Adipocyte (in vitro differentiated cells): ENCODE measurements at regions not wholly inside any gene's neighbourhood (a gene's known extent, or its start where the extent isn't known, plus 50 kb on each side); places are given as distances from the start of the nearest gene placed in this dataset.

ENCODE experiments used
- DNase-seq: peaks from one replicate; pipeline ENCODE4 v3.0.0-alpha.2; 2015; ENCODE audit warnings: low read depth
- H3K27me3 ChIP-seq: replicated peaks from 2 replicates; pipeline ENCODE4 v1.7.0; 2013; ENCODE audit warnings: mild to moderate bottlenecking, low read length, moderate library complexity; ENCODE audit not compliant: control insufficient read depth, insufficient read depth
- H3K36me3 ChIP-seq: 2 replicates; pipeline ENCODE4 v1.7.0; 2013; ENCODE audit warnings: low read length, mild to moderate bottlenecking, moderate library complexity; ENCODE audit not compliant: control insufficient read depth, insufficient read depth, severe bottlenecking
- H3K4me1 ChIP-seq: 2 replicates; pipeline ENCODE4 v1.7.0; 2013; ENCODE audit warnings: mild to moderate bottlenecking, low read length, moderate library complexity; ENCODE audit not compliant: control insufficient read depth, insufficient read depth
- H3K4me3 ChIP-seq: 2 replicates; pipeline ENCODE4 v1.7.0; 2013; ENCODE audit warnings: mild to moderate bottlenecking, low read length, moderate library complexity
- H3K9ac ChIP-seq: 2 replicates; pipeline ENCODE4 v1.7.0; 2013; ENCODE audit warnings: mild to moderate bottlenecking, low read length, moderate library complexity
- H3K9me3 ChIP-seq: 2 replicates; pipeline ENCODE4 v1.7.0; 2013; ENCODE audit warnings: mild to moderate bottlenecking, low read length, moderate library complexity; ENCODE audit not compliant: control insufficient read depth

DNA sequence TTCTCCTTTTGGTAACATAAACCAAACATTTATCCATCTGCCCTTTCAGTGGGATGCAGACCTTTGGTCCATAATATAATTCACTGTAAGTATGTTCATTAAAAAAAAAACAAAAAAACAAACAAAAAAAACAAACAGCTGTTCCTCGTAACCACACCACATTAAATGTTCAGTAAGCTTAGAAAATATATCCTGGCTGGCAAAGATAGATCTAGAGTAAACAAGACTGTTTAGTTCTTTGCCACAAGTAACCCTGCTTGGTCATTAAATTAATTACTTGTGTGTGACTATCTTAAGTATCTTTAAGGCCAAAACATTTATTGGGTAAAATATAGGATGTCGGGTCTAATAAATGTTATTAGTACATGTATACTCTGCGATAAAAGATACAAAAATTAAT is 1717.1 kb downstream of the EFNA5 start:
- no peaks in the 10 kb centered on the region for H3K36me3 ChIP-seq
- no peak overlapping the region for H3K9ac ChIP-seq
- no peaks in the 10 kb centered on the region for H3K9me3 ChIP-seq
- H3K4me1 ChIP-seq, result peaks cover 6% of the 10 kb centered on the region
- no peak for DNase-seq
- no peak overlapping the region for H3K4me3 ChIP-seq
- H3K27me3 ChIP-seq, result no peaks in the 10 kb centered on the region

DNA sequence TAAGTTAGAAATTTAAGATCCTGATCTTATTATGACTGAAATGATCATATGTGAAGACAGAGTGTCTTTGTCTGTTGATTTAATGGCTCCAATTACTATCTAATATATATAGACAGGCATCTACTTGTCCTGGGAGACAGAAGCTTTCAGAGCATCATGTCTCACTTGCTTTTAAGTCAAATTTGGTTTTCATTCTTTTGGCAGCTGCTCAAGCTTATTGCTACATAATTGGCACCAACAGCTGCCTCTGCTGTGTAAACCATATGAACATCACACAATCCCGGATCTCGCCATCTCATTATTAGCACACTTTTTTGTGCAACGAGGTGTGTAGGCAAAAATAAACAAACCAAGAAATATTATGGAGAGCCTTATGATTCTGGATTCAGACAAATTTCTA is 1717.9 kb downstream of the EFNA5 start:
- Histone ChIP-seq H3K4me3 (no peak overlapping the region), H3K9ac (no peak overlapping the region), H3K27me3 (no peaks in the 10 kb centered on the region), H3K36me3 (no peaks in the 10 kb centered on the region), H3K4me1 (peaks cover 6% of the 10 kb centered on the region), H3K9me3 (no peaks in the 10 kb centered on the region)
- DNase-seq, result peak; percentile 64

DNA sequence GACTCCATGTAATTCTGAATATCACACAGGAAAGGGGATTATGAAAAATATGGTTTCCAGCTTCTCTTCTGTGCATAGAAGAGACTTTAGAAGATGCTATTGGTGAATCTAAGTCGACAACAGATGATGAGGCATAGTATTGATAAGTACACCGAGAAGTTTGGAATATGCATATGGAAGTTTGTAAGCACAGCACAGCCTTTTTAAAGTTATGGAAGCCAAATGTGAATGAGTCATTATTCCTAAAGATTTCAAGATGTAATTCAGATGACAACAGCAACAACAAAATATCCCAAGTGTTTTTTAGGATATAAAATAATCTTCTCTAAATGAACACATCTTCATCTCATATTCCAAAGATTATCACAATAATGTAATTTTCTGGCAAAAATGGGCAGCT is 1723.3 kb downstream of the EFNA5 start:
- Histone ChIP-seq H3K9ac (no peak overlapping the region), H3K4me3 (no peak overlapping the region), H3K36me3 (no peaks in the 10 kb centered on the region), H3K27me3 (no peaks in the 10 kb centered on the region), H3K9me3 (no peaks in the 10 kb centered on the region), H3K4me1 (no peaks in the 10 kb centered on the region)
- DNase-seq, result no peak

DNA sequence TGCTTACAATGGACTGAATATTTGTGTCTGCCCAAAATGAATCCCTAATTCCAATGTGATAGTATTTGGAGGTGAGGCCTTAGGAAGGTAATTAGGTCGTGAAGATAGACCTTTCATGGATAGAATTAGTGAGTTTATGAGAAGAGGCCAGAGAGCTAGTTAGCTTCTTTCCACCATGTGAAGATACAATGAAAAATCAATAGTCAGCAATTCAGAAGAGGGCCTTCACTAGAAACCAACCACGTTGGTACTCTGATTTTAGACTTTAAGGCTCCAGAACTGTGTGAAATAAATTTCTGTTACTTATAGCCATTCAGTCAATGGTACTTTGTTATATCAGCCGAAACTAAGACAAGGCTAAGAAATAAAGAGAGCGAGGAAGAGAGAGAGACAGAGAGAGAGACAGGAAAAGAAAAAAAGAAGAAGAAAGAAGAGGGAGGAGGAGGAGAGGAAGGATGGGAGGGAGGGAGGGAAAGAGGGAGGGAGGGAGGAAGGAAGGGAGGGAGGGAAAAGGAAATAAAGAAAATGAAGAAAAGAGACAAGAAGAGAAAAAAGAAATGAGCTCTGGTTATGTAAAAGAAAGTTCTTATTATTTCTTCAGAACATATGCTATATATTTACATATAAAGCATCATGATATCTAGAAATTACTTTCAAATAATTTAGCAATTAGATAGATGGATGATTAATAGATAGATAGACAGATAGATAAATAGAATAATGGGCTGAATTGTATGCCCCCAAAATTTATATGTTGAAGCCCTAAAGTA is 1725.3 kb downstream of the EFNA5 start:
- H3K4me3 ChIP-seq, result no peak overlapping the region
- DNase-seq, result no peak
- H3K27me3 ChIP-seq, result no peaks in the 10 kb centered on the region
- no peaks in the 10 kb centered on the region for H3K4me1 ChIP-seq
- no peaks in the 10 kb centered on the region for H3K9me3 ChIP-seq
- H3K9ac ChIP-seq, result no peak overlapping the region
- H3K36me3 ChIP-seq, result no peaks in the 10 kb centered on the region

DNA sequence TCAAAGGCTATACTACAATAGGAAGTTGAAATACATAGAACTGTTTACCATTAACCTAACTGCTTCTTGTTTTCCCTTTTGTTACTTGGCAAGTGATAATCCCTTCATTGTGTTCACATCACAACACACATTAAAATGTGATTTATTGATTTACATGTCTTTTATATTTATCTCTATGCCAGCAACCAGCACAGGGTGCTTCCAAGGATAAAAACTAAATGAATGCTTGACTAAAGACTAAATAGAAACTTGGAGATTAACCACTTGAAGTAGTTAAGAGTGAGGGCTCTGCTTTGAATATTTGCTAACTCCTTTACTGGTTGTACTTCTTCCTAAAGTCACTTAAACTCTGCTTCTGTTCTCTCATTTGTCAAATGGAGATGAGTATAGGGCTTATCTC is 1730.6 kb downstream of the EFNA5 start:
- no peak for DNase-seq
- no peak overlapping the region for H3K4me3 ChIP-seq
- no peaks in the 10 kb centered on the region for H3K4me1 ChIP-seq
- H3K9ac ChIP-seq, result no peak overlapping the region
- H3K9me3 ChIP-seq, result peaks cover 11% of the 10 kb centered on the region
- no peaks in the 10 kb centered on the region for H3K36me3 ChIP-seq
- no peaks in the 10 kb centered on the region for H3K27me3 ChIP-seq

DNA sequence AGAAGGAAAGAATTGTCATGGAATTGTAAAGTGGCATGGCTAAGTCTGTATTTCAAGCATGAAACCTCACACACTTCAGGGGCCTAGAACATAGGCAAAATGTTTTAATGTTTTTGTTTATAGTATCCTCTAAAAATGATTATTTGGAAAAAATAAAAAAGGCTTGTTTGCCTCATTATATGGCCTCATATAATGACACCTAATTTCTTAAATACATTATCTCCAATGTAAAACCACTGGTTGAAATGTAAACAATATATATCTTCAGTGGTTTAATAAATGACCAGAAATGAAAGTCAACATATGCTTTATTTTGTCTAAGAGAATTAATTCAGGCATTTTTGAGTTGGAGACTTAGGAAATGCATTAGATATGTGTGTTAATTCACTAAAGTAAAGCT is 1736.6 kb downstream of the EFNA5 start:
- Histone ChIP-seq H3K36me3 (no peaks in the 10 kb centered on the region), H3K9me3 (peaks cover 11% of the 10 kb centered on the region), H3K9ac (no peak overlapping the region), H3K4me1 (peaks cover 27% of the 10 kb centered on the region), H3K4me3 (no peak overlapping the region), H3K27me3 (no peaks in the 10 kb centered on the region)
- DNase-seq, result no peak

DNA sequence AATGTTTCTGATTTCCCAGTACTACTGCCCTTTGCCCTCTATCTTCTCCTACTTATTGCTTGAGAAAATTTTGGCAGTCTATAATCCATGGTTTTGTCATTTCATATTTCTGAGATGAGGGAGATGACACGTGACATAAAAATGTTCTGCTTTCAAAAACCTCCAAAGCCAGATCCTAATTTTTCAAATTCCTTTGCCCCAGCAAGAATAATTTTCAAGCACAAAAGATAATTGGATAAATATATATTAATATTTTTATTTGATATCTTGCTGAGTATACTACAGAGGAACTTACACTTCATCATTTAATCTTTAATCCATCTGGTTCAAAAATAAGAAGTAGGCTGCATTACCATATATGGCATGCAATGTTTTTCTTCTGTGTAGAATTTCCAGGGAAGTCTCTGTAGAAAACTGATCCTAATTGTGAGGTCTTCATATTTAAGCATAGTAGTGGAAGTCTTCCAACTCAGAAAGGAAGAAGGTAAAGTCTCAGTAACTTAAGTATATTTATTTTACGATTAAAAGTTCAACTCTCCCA is 1738.8 kb downstream of the EFNA5 start:
- DNase-seq, result peak; percentile 68

DNA sequence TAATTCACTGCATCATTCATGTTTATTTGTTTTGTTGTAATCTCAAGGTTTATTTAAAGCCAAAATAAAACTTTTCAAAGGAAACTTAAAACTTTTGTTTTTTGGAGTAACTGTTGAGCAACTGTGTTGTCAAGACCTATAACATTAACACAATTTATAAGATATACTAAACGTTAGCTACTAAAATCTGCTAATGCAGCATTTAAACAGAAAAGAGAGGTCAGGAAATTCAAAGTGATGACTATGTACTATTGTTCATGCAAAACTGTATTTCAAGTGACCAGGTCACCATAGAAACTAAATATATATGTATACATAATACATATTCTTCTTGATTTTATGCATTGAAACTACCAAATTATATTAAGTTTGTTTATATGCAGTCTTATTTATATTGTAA is 1740.9 kb downstream of the EFNA5 start:
- no peak for DNase-seq
- Histone ChIP-seq H3K9ac (no peak overlapping the region), H3K36me3 (no peaks in the 10 kb centered on the region), H3K4me1 (peaks cover 42% of the 10 kb centered on the region), H3K27me3 (no peaks in the 10 kb centered on the region), H3K4me3 (no peak overlapping the region), H3K9me3 (no peaks in the 10 kb centered on the region)

More for the DNA sequence above, 1738.8 kb downstream of the EFNA5 start:
- Histone ChIP-seq H3K36me3 (no peaks in the 10 kb centered on the region), H3K4me1 (peaks cover 31% of the 10 kb centered on the region), H3K9me3 (no peaks in the 10 kb centered on the region), H3K9ac (peak overlapping the region; percentile 70), H3K27me3 (no peaks in the 10 kb centered on the region), H3K4me3 (peak overlapping the region; percentile 17)

DNA sequence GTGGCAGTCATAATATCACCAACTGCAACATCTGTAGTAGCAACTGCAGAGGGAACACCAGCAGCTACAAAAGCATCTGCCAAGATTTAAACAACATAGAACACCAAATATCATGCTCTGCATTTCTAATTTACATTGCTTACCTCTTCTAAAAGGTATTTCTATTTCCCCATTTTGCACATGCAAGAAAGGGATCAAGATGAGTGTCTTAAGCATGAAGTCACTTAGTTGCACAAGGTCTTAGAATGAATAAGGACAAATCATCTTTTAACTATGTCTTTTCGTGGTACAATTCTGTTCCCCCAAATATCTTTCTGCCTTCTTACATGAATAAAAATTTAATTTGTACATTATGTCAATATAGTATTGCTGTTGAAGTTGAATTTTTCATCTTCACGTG is 1746.4 kb downstream of the EFNA5 start:
- Histone ChIP-seq H3K9me3 (no peaks in the 10 kb centered on the region), H3K9ac (no peak overlapping the region), H3K36me3 (no peaks in the 10 kb centered on the region), H3K4me3 (peak overlapping the region; percentile 20), H3K4me1 (peaks cover 26% of the 10 kb centered on the region), H3K27me3 (no peaks in the 10 kb centered on the region)
- DNase-seq, result peak; percentile 78

DNA sequence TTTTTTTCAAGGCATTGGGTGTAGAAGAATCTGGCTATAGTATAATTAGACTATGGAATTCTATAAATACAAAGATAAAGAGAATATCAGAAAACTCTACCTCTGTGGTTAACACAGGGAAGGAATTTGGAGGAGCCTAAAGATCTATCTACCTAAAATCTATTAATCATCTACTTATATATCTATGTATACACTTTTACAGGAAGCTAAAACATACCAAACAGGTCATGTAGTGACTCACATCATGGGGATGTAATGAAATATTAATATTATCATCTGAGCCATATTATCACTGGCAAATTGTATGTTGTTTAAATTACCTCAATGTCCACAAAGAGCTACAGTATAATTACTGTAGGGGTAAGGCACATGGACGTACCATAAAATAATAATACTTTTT is 1748.2 kb downstream of the EFNA5 start:
- Histone ChIP-seq H3K9ac (no peak overlapping the region), H3K4me3 (no peak overlapping the region), H3K9me3 (no peaks in the 10 kb centered on the region), H3K36me3 (no peaks in the 10 kb centered on the region), H3K4me1 (peaks cover 22% of the 10 kb centered on the region), H3K27me3 (no peaks in the 10 kb centered on the region)
- no peak for DNase-seq

DNA sequence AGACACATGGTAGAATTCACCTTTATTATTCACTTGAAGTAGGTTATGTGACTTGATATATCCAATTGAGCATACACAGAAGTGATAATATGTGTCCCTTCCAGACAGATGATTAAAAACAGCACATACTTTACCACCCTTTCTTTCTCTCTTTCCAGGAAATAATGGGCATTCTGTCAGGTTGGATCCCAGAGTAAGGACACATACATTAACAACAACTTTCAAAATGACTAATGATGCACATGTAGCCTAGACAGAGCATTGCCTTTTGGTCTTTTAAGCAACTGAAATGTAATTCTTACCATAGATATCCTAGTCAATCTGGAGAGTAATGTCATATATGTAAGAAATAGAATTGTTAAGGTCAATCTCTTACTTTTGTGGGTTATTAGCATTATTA is 1748.7 kb downstream of the EFNA5 start:
- Histone ChIP-seq H3K9me3 (no peaks in the 10 kb centered on the region), H3K4me1 (peaks cover 22% of the 10 kb centered on the region), H3K27me3 (no peaks in the 10 kb centered on the region), H3K36me3 (no peaks in the 10 kb centered on the region), H3K4me3 (no peak overlapping the region), H3K9ac (no peak overlapping the region)
- DNase-seq, result no peak

DNA sequence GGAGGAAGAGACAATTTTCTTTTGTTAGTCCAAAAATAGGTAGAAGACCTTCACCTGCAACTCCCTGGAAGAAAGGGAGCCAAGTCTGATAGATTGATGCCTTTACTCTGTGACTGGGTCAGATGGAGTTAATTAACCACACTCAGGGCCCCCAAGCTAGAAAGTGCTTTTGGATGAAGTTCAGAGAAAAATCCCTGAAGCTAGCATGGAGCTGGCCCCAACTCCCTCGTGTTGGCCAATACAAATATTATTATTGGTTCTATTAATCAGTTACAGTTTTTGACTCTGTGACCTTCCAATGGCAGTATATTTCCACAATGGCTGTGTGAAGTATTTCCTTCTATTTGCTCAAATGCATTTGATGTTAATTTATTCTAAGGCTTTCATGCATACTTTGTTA is 1753.5 kb downstream of the EFNA5 start:
- no peak for DNase-seq
- no peaks in the 10 kb centered on the region for H3K27me3 ChIP-seq
- no peak overlapping the region for H3K4me3 ChIP-seq
- no peaks in the 10 kb centered on the region for H3K36me3 ChIP-seq
- no peak overlapping the region for H3K9ac ChIP-seq
- no peaks in the 10 kb centered on the region for H3K4me1 ChIP-seq
- no peaks in the 10 kb centered on the region for H3K9me3 ChIP-seq
